Heart left ventricle (tissue), 16 donors: ENCODE measurements at regions not wholly inside any gene's neighbourhood (a gene's known extent, or its start where the extent isn't known, plus 50 kb on each side); places are given as distances from the start of the nearest gene placed in this dataset.
"Not testable (repeated sequence)": the region's sequence is repeated elsewhere in the genome, so short reads cannot be mapped to it uniquely, and the experiment has no call there.

Experiments used
- ATAC-seq, 4 donors: fragments of 200-7000 bp; cut with Tn5 transposase; one replicate each; pipeline ENCODE4 v1.9.1; 2020 to 2022; ENCODE audit warnings: moderate library complexity in 4 of 4, mild to moderate bottlenecking in 3 of 4, moderate number of reproducible peaks in 1 of 4
- DNase-seq, 5 donors: peaks; one replicate each; pipeline ENCODE4 v3.0.0-alpha.2; 2020
- H3K27ac ChIP-seq, 12 donors: fragments of 200-600 bp; sonication (generic) in 4 of 12; one replicate each; pipeline versions ENCODE4 v1.5.0 to v1.8.0; 2016 to 2022; ENCODE audit warnings: mild to moderate bottlenecking in 2 of 12
- H3K27me3 ChIP-seq, 9 donors: fragments of 200-600 bp; sonication (generic) in 2 of 9; one replicate each; pipeline versions ENCODE4 v1.5.1 to v1.8.0; 2016 to 2022; ENCODE audit warnings: mild to moderate bottlenecking in 3 of 9
- H3K36me3 ChIP-seq, 9 donors: fragments of 200-600 bp; sonication (generic) in 2 of 9; one replicate each; pipeline versions ENCODE4 v1.5.0 to v1.8.0; 2018 to 2022; ENCODE audit warnings: mild to moderate bottlenecking in 2 of 9
- H3K4me1 ChIP-seq, 12 donors: fragments of 200-600 bp; sonication (generic) in 4 of 12; one replicate each; pipeline versions ENCODE4 v1.5.0 to v1.8.0; 2016 to 2022; ENCODE audit warnings: mild to moderate bottlenecking in 3 of 12
- H3K4me3 ChIP-seq, 12 donors: fragments of 200-600 bp; sonication (generic) in 4 of 12; one replicate each; pipeline versions ENCODE4 v1.5.0 to v1.8.0; 2017 to 2022; ENCODE audit warnings: mild to moderate bottlenecking in 9 of 12, moderate library complexity in 4 of 12
- H3K9me3 ChIP-seq, 12 donors: fragments of 200-600 bp; sonication (generic) in 4 of 12; one replicate each; pipeline versions ENCODE4 v1.5.0 to v1.8.0; 2016 to 2022; ENCODE audit warnings: mild to moderate bottlenecking in 1 of 12
- POLR2A ChIP-seq, 2 donors: fragments of 450-650 bp; IDR thresholded peaks; one replicate each; pipeline ENCODE4 v1.6.1; 2017; ENCODE audit warnings: antibody characterized with exemption in 2 of 2, mild to moderate bottlenecking in 2 of 2, moderate library complexity in 2 of 2
- WGBS, 4 donors: extraction: QIAGEN DNeasy Blood & Tissue Kit in 2 of 4; methylation state at CpG; one replicate each; pipeline versions ENCODE4 v1.1.5 to v1.1.7; 2013 to 2018; 5-methylcytosine and 5-hydroxymethylcytosine counted together
- intact Hi-C, 10 donors: fragments of 100-400 bp; cut with DNase I; formaldehyde crosslinking; loops; one replicate each; pipeline versions ENCODE4 v1.11.1 to v1.14.2; 2022
- TF ChIP-seq, protein P1 (sequence below), 12 donors: fragments of 200-600 bp; sonication (generic) in 4 of 12; IDR thresholded peaks; one replicate each; pipeline versions ENCODE4 v1.5.0 to v1.8.0; 2018 to 2022; ENCODE audit warnings: antibody characterized with exemption in 12 of 12, mild to moderate bottlenecking in 5 of 12
- donor health status: ischemic (EF 13 %, LVEDD 7.1; RV severe dilation, severe dysfunction).
- donor health status: healthy with polysubstance abuse.
- donor health status: DM: no; HTN: yes; CAD: no.
- donor health status: DM: no; HTN: no; CAD: no.
- donor health status: ischemic (EF 25% LVEDD 6.9; RV normal size, moderate dysfunction).
- donor health status: ischemic (EF 25% LVEDD 5.7; RV mildly dilated, moderate dysfunction).
- donor health status: healthy.
- donor health status: DM: yes; HTN: yes; CAD: no.
- donor health status: ischemic (EF 35%, LVEDD 5.7; RV mildly dilated, moderate dysfunction).
- donor health status: nonischemic (EF 11% LVEDD 7.7; RV severe dilation, severe dysfunction).
- donor health status: DM: yes; HTN: yes; CAD: no.
- donor health status: PGD.
- donor health status: ischemic (EF 29% LVEDD 5.4; RV normal size, mild dysfunction).
- donor health status: nonischemic (EF 23%, LVEDD 6.1; RV moderate dilation, normal function).

DNA sequence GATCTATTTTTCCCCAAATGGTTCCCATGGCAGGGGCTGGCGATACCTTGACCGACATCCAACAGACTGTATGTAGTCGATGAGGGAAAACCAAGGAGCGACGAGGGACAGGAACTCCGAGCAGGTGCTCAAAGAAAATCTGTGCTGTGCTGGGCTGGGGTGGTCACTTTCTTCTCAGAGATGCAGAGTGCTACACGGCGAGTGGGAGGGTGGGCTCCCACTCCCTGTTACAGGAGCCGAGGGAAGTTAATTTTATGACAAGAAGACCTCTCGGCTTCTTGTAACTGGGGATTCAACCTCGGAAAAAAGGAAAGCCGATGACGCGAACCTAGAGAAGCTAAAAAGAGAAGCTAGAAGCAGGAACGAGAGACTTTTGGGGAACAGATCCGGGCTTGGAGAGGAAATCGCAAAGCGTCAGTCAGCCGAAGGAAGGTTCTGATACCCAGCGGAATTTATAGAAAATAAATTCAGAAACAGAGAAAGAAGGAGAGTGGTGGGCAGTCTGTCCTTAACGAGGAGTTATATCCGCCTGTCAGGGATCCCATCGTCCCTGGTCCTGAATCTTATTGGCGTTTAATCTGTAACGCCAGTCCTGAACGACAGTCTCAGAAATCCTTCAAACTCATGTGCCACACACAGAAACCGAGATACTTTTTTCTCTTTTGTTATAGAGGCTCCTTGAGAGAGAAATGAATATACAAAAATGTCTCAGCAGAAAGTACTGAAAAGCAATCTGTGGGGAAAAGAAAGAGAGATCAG is 84.6 kb upstream of the ZNF322 start:
- no peak for DNase-seq

DNA sequence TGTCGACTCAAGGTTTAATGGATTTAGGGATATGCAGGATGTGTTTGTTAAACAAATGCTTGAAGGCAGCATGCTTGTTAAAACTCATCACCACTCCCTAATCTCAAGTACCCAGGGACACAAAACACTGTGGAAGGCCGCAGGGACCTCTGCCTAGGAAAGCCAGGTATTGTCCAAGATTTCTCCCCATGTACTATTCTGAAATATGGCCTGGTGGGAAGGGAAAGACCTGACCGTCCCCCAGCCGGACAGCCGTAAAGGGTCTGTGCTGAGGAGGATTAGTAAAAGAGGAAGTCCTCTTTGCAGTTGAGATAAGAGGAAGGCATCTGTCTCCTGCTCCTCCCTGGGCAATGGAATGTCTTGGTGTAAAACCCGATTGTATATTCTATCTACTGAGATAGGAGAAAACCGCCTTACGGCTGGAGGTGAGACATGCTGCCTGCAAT is 85.3 kb upstream of the ZNF322 start:
- WGBS, 4 donors: 1 to 4% (median 2%) methylated on average over 8 of the region's 8 CpGs
- H3K4me1 ChIP-seq, ATAC-seq, H3K27ac ChIP-seq, intact Hi-C loops, H3K9me3 ChIP-seq, DNase-seq, H3K4me3 ChIP-seq, H3K36me3 ChIP-seq: not testable (repeated sequence)
- H3K27me3 ChIP-seq: peaks cover 9 to 67% (median 33%) of the 10 kb centered on the region in 9 donors

More for the DNA sequence above, 84.6 kb upstream of the ZNF322 start:
- Histone ChIP-seq H3K4me1 (no peaks in the 10 kb centered on the region), H3K27me3 (peaks cover 9 to 61% (median 33%) of the 10 kb centered on the region in 9 donors), H3K27ac (no peak overlapping the region), H3K36me3 (no peaks in the 10 kb centered on the region), H3K4me3 (no peak overlapping the region), H3K9me3 (peaks cover 0 to 5% (median 0%) of the 10 kb centered on the region in 12 donors)
- TF ChIP-seq POLR2A (IDR thresholded peaks at IDR 0.05): no peak
- TF ChIP-seq, protein P1, sequence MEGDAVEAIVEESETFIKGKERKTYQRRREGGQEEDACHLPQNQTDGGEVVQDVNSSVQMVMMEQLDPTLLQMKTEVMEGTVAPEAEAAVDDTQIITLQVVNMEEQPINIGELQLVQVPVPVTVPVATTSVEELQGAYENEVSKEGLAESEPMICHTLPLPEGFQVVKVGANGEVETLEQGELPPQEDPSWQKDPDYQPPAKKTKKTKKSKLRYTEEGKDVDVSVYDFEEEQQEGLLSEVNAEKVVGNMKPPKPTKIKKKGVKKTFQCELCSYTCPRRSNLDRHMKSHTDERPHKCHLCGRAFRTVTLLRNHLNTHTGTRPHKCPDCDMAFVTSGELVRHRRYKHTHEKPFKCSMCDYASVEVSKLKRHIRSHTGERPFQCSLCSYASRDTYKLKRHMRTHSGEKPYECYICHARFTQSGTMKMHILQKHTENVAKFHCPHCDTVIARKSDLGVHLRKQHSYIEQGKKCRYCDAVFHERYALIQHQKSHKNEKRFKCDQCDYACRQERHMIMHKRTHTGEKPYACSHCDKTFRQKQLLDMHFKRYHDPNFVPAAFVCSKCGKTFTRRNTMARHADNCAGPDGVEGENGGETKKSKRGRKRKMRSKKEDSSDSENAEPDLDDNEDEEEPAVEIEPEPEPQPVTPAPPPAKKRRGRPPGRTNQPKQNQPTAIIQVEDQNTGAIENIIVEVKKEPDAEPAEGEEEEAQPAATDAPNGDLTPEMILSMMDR (IDR thresholded peaks at IDR 0.05): no peak
- intact Hi-C loops: no loop called here
- 3 to 4% (median 3%) methylated on average over 27 of the region's 27 CpGs for WGBS, 4 donors
- no peak for ATAC-seq

GRCh38 chr6:26745964-26746363 is 86.4 kb upstream of the ZNF322 start:
- H3K36me3 ChIP-seq, H3K4me1 ChIP-seq, ATAC-seq, H3K27ac ChIP-seq, DNase-seq, H3K4me3 ChIP-seq, H3K9me3 ChIP-seq, intact Hi-C loops: not testable (repeated sequence)
- H3K27me3 ChIP-seq: peaks cover 15 to 73% (median 33%) of the 10 kb centered on the region in 9 donors
- WGBS, 4 donors: 17 to 66% (median 36%) methylated on average over 8 of the region's 8 CpGs

DNA sequence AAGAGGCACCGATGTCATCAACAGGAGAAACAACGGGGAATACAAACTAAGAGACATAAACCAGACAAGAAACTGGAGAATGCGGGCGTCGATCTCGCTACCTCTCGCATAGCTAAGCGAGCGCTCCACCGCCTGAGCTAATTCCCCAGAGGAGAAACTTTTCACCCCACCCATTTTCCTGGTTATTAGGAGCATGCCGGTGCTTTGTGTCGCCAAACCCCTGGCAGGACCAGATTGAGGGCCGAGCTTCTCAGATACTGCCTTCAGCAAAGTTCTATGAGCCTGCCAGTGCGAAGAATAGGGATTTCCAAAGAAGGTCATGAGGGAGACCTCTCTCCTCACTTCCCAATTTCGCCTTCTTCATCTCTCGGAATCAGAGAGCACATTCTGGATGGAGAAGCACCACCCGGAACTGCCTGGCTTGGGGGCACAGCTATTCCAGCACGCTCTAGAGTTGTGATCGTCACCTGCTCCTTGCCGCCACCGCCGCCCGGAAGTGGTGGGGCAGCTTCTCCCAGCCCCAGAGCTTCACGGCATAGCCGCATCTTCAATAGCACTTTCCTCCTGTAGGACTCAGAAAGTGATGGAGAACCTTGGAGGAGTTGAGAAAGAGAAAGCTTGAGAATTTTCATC is 89.7 kb upstream of the ZNF322 start:
- intact Hi-C loops, DNase-seq, H3K36me3 ChIP-seq, ATAC-seq, H3K4me3 ChIP-seq, H3K27ac ChIP-seq, H3K9me3 ChIP-seq, H3K4me1 ChIP-seq: not testable (repeated sequence)
- peaks cover 3 to 71% (median 21%) of the 10 kb centered on the region in 9 donors for H3K27me3 ChIP-seq
- 3 to 4% methylated on average over 25 of the region's 25 CpGs; no CpG with 5 or more reads in 2 of the 4 donors for WGBS, 4 donors

DNA sequence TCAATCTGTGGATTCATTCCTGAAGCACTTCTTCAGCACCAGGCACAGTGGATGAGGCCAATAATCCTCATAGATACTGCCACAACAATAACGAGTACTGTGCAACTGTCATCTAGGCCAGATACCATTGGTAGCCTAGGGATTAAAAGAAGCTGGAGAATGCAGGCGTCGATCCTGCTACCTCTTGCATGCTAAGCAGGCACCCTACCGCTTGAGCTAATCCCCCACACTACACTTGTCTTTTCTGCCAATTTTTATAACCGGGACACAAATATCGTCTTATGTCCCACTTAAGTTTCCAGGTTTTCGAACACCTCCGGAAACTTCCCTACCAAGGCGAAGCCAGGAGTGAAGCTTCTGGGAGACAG is 90.2 kb upstream of the ZNF322 start:
- H3K4me1 ChIP-seq, H3K9me3 ChIP-seq, H3K36me3 ChIP-seq, H3K4me3 ChIP-seq, H3K27ac ChIP-seq, intact Hi-C loops, DNase-seq, ATAC-seq: not testable (repeated sequence)
- H3K27me3 ChIP-seq: peaks cover 0 to 71% (median 22%) of the 10 kb centered on the region in 9 donors
- 1 to 5% methylated on average over 9 of the region's 9 CpGs; no CpG with 5 or more reads in 2 of the 4 donors for WGBS, 4 donors

DNA sequence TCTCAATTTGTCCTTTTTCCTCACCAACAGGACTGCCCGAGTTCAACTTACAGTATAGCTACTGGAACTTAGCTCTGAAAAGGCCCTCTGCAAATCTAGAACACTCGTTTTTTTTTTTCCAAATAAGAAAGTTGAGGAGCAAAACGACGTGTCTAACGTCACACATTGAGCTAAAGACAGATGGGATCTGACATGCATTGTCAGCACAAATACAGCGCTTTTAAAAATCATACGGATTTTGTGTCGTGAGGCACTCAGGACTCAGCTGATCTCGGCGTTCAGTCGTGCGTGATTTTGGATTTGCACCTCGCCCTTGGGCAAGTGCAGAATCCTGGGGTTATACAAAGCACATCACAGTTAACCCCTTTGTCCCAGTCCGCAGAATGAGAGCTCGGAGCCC is 94.7 kb upstream of the ZNF322 start:
- TF ChIP-seq, protein P1 (IDR thresholded peaks at IDR 0.05): no peak
- TF ChIP-seq POLR2A (IDR thresholded peaks at IDR 0.05): no peak
- 2% methylated on average over 15 of the region's 15 CpGs; no CpG with 5 or more reads in 2 of the 4 donors for WGBS, 4 donors
- ATAC-seq (no peak), DNase-seq (no peak)
- no peak overlapping the region for H3K27ac ChIP-seq
- no peaks in the 10 kb centered on the region for H3K9me3 ChIP-seq
- H3K36me3 ChIP-seq: no peaks in the 10 kb centered on the region
- H3K4me1 ChIP-seq: no peaks in the 10 kb centered on the region
- peaks cover 0 to 63% (median 8%) of the 10 kb centered on the region in 9 donors for H3K27me3 ChIP-seq
- intact Hi-C loops: no loop called here
- H3K4me3 ChIP-seq: no peak overlapping the region

DNA sequence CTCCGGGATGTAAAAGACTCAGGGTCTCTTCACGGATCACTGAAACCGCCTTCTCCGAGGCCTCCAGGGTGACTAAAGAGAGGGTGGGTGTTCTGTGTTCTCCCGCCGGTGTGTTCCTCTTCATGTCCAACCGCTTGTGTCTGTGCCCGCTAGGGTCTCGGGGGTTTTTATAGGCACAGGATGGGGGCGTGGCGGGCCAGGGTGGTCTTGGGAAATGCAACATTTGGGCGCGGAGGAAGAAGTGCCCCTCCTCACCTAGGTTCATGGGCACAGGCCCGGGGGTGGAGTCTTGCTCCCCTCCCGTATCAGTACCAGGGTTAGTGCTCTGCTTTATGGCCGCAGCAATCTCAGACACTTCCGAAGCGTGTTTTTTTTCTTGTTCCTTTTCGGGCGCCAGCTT is 95.3 kb upstream of the ZNF322 start:
- H3K27me3 ChIP-seq: peaks cover 0 to 59% (median 8%) of the 10 kb centered on the region in 9 donors
- H3K27ac ChIP-seq, H3K36me3 ChIP-seq, H3K4me1 ChIP-seq, DNase-seq, H3K9me3 ChIP-seq, H3K4me3 ChIP-seq, ATAC-seq, intact Hi-C loops: not testable (repeated sequence)
- 0 to 1% methylated on average over 20 of the region's 20 CpGs; no CpG with 5 or more reads in 2 of the 4 donors for WGBS, 4 donors

- peaks cover 0 to 49% (median 8%) of the 10 kb centered on the region in 9 donors for H3K27me3 ChIP-seq
- intact Hi-C loops: not testable (repeated sequence)
These were observed 96.7 kb upstream of the ZNF322 start for GRCh38 chr6:26756067-26756805.

More at GRCh38 chr6:26756067-26756805, 96.7 kb upstream of the ZNF322 start:
- not testable (repeated sequence) for H3K36me3 ChIP-seq, DNase-seq, H3K4me3 ChIP-seq, H3K4me1 ChIP-seq, H3K9me3 ChIP-seq, ATAC-seq, H3K27ac ChIP-seq
- 3 to 4% methylated on average over 29 of the region's 29 CpGs; no CpG with 5 or more reads in 2 of the 4 donors for WGBS, 4 donors
